SJSA1 (cell line): ENCODE measurements at regions not wholly inside any gene's neighbourhood (a gene's known extent, or its start where the extent isn't known, plus 50 kb on each side); places are given as distances from the start of the nearest gene placed in this dataset.
"Not testable (repeated sequence)": the region's sequence is repeated elsewhere in the genome, so short reads cannot be mapped to it uniquely, and the experiment has no call there.

Source experiments
- DNase-seq, 2 experiments: peaks; one replicate each; pipeline ENCODE4 v3.0.0-alpha.2; 2015 to 2020; ENCODE audit warnings: low spot score in 2 of 2, low read depth in 1 of 2
- H3K27ac ChIP-seq: fragments of 250-450 bp; sonication (Bioruptor Pico); 2 replicates; pipeline ENCODE4 v1.5.1; 2020; ENCODE audit warnings: mild to moderate bottlenecking, moderate library complexity
- H3K27me3 ChIP-seq: fragments of 250-450 bp; sonication (Bioruptor Pico); replicated peaks from 2 replicates; pipeline ENCODE4 v1.5.1; 2020; ENCODE audit warnings: mild to moderate bottlenecking, moderate library complexity
- H3K36me3 ChIP-seq: fragments of 250-450 bp; sonication (Bioruptor Pico); 2 replicates; pipeline ENCODE4 v1.5.1; 2020; ENCODE audit warnings: mild to moderate bottlenecking
- H3K4me1 ChIP-seq: fragments of 250-450 bp; sonication (Bioruptor Pico); replicated peaks from 2 replicates; pipeline ENCODE4 v1.6.1; 2021; ENCODE audit warnings: mild to moderate bottlenecking
- H3K4me3 ChIP-seq: fragments of 250-450 bp; sonication (Bioruptor Pico); 2 replicates; pipeline ENCODE4 v1.5.1; 2020; ENCODE audit warnings: mild to moderate bottlenecking
- H3K9me3 ChIP-seq: fragments of 250-450 bp; sonication (Bioruptor Pico); replicated peaks from 2 replicates; pipeline ENCODE4 v1.5.1; 2020; ENCODE audit warnings: mild to moderate bottlenecking

DNA sequence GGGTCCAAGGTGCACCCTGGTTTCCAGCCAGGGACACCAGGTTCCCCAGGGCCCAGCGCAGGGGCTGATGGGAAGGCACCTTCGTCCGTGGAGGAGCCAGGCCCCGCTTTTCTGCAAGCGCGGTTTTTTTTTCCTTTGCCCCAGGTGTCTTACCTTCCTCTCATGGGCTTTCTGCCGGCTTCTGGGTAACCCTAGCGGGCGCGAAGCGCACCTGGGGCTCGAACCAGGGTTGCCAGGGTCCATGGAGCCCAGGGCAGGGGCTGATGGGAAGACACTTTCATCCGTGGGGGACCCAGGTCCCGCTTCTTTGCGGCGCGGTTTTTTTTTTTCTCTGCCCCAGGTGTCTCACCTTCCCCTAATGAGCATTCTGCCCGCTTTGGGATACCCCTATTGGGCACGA, 529.3 kb downstream of the FOXD4L4 start:
- H3K27me3 ChIP-seq, DNase-seq, H3K4me3 ChIP-seq, H3K9me3 ChIP-seq, H3K4me1 ChIP-seq, H3K27ac ChIP-seq, H3K36me3 ChIP-seq: not testable (repeated sequence)

DNA sequence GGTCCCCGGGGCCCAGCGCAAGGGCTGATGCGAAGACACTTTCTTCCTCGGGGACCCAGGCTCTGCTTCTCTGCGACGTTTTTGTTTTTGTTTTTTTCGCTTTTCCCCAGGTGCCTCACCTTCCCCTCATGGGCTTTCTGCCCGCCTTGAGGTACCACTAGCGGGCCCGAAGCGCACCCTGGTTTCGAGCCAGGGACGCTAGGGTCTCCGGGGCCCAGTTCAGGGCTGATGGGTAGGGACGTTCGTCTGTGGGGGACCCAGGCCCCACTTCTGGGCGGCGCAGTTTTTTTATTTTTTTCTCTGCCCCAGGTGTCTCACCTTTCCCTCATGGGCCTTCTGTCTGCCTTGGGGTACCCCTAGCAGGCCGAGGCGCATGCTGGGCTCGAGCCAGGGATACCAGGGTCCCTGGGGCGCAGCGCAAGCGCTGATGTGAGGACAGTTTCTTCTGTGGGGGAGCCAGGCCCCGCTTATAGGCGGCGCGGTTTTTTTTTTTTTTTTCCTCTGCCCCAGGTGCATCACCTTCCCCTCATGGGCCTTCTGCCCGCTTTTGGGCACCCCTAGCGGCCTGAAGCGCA, 530.0 kb downstream of the FOXD4L4 start:
- H3K4me1 ChIP-seq, H3K36me3 ChIP-seq, DNase-seq, H3K27ac ChIP-seq, H3K9me3 ChIP-seq, H3K4me3 ChIP-seq, H3K27me3 ChIP-seq: not testable (repeated sequence)

DNA sequence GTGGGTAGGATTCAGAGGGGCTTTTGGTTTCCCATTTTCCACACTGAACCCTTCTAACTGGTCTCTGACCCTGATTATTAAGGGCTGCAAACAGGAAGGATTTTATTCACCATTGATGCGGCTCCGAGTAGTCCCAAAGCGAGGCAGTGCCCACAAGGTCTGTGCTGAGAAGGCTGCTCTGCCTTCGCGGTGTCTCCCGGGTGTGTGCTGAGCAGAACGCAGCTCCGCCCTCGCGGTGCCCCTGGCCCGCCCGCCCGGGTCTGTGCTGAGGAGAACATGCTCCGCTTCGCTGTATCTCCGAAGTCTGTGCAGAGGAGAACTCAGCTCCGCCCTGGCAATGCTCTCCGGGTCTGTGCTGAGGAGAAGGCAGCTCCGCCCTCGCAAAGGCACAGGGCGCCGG, 530.7 kb downstream of the FOXD4L4 start:
- not testable (repeated sequence) for H3K9me3 ChIP-seq, H3K4me1 ChIP-seq, DNase-seq, H3K36me3 ChIP-seq, H3K27me3 ChIP-seq, H3K4me3 ChIP-seq, H3K27ac ChIP-seq

DNA sequence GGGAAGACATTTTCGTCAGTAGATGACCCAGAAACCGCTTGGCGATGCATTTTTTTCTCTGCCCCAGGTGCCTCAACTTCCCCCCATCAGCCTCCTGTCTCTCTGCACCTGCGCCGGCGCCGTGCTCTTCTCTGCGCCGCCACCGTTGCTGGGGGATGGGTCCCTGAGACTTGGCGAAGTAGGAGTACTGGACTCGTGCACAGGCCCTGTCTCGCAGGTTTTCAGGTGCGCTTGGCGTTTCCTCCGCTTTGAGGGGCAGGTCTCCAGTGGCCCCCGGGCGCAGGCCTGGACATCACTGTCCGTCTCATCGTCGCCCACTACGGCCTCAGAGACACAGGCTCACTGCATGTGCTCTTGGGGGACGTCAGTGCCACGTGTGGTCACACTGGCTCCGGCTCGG, 532.1 kb downstream of the FOXD4L4 start:
- not testable (repeated sequence) for H3K4me3 ChIP-seq, DNase-seq, H3K36me3 ChIP-seq, H3K4me1 ChIP-seq, H3K27me3 ChIP-seq, H3K9me3 ChIP-seq, H3K27ac ChIP-seq

DNA sequence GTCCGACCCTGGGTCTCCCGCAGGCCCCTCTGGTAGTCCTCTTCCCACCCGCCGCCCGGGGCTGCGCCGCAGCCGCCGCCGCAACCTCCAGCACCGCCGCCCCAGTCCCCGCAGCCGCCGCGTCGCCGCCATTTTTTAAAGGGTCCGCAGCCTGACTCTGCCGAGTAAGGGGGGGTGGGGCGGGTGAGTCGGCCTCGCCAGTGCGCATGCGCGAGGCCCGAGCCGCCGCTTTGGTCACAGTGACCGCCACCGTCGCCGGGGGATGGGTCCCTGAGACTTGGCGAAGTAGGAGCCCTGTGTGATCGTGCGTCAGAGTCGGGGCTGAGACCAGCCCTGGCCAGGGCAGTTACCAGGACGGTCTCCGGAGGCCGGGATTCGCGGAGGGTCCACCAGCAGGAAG, 532.8 kb downstream of the FOXD4L4 start:
- DNase-seq, result peak in 1 of 2 experiments; percentile 59
- peak overlapping the region; percentile 40 for H3K4me3 ChIP-seq
- not testable (repeated sequence) for H3K27me3 ChIP-seq, H3K36me3 ChIP-seq, H3K27ac ChIP-seq, H3K9me3 ChIP-seq, H3K4me1 ChIP-seq

DNA sequence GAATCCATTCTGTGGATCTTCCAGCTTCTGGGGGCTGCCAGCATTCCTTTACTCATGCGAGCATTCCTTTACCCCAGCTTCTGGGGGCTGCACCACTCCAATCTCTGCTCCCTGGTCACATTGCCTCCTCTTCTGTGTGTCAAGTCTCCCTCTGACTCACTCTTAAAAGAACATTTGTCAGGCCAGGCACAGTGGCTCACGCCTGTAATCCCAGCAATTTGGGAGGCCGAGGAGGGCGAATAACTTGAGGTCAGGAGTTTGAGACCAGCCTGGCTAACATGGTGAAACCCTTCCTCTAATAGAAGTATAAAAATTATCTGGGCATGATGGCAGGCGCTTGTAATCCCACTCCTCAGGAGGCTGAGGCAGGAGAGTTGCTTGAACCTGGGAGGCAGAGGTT, 541.9 kb downstream of the FOXD4L4 start:
- H3K36me3 ChIP-seq, H3K4me1 ChIP-seq, H3K4me3 ChIP-seq, H3K27me3 ChIP-seq, H3K27ac ChIP-seq, H3K9me3 ChIP-seq: not testable (repeated sequence)
- DNase-seq, result peak in 1 of 2 experiments; percentile 53
